Right lobe of liver (tissue), 6 donors: ENCODE measurements at regions not wholly inside any gene's neighbourhood (a gene's known extent, or its start where the extent isn't known, plus 50 kb on each side); places are given as distances from the start of the nearest gene placed in this dataset.
A peak's percentile ranks its signal among the peaks of the same experiment; 100 is the strongest.

Source experiments
- ATAC-seq, 4 donors: fragments of 200-7000 bp; cut with Tn5 transposase; one replicate each; pipeline ENCODE4 v1.9.1; 2020; ENCODE audit warnings: mild to moderate bottlenecking in 4 of 4, moderate library complexity in 4 of 4
- DNase-seq, 3 donors: peaks; one replicate each; pipeline ENCODE4 v3.0.0-alpha.2; 2020
- H3K27ac ChIP-seq, 3 donors: fragments of 200-600 bp; one replicate each; pipeline ENCODE4 v1.8.0; 2022
- H3K27me3 ChIP-seq, 2 donors: fragments of 200-600 bp; one replicate each; pipeline ENCODE4 v1.8.0; 2022
- H3K36me3 ChIP-seq, 4 donors: fragments of 200-600 bp; sonication (generic) in 1 of 4; one replicate each; pipeline versions ENCODE4 v1.5.1 to v1.8.0; 2017 to 2022; ENCODE audit warnings: control low read depth in 1 of 4
- H3K4me1 ChIP-seq, 4 donors: fragments of 200-600 bp; sonication (generic) in 1 of 4; one replicate each; pipeline versions ENCODE4 v1.5.1 to v1.8.0; 2017 to 2022; ENCODE audit warnings: control low read depth in 1 of 4
- H3K4me3 ChIP-seq, 3 donors: fragments of 200-600 bp; one replicate each; pipeline ENCODE4 v1.8.0; 2022
- H3K9me3 ChIP-seq, 4 donors: fragments of 200-600 bp; sonication (generic) in 1 of 4; one replicate each; pipeline versions ENCODE4 v1.5.1 to v1.8.0; 2017 to 2022; ENCODE audit warnings: control low read depth in 1 of 4
- CTCF ChIP-seq, 4 donors: fragments of 200-600 bp in 3 of 4; fragments of 450-650 bp in 1 of 4; IDR thresholded peaks; one replicate each; pipeline versions ENCODE4 v1.5.1 to v1.8.0; 2016 to 2022; ENCODE audit warnings: antibody characterized with exemption in 4 of 4, mild to moderate bottlenecking in 2 of 4
- POLR2A ChIP-seq: fragments of 450-650 bp; IDR thresholded peaks from one replicate; pipeline ENCODE4 v1.6.1; 2017; ENCODE audit warnings: antibody characterized with exemption, mild to moderate bottlenecking
- WGBS: methylation state at CpG from one replicate; pipeline ENCODE4 v1.1.6; 2018; ENCODE audit warnings: low coverage, low lambda C conversion rate; ENCODE audit not compliant: insufficient coverage; ENCODE audit errors: missing lambda C conversion rate; 5-methylcytosine and 5-hydroxymethylcytosine counted together
- intact Hi-C, 2 donors: fragments of 100-400 bp; cut with DNase I; formaldehyde crosslinking; loops; one replicate each; pipeline versions ENCODE4 v1.11.2 to v1.14.1; 2022
- donor health status: DM: no; HTN: yes; CAD: no.
- donor health status: DM: no; HTN: no; CAD: no.
- donor health status: DM: no; HTN: no; CAD: no.
- donor health status: DM: no; HTN: yes; CAD: no.
- donor health status: DM: no; HTN: yes; CAD: no.

- Histone ChIP-seq H3K27ac (no peak overlapping the region), H3K9me3 (no peaks in the 10 kb centered on the region), H3K36me3 (no peaks in the 10 kb centered on the region), H3K4me1 (no peaks in the 10 kb centered on the region), H3K4me3 (no peak overlapping the region), H3K27me3 (no peaks in the 10 kb centered on the region)
- no peak for TF ChIP-seq POLR2A
- TF ChIP-seq CTCF (IDR thresholded peaks at IDR 0.05): no peak
- WGBS: 44% methylated on average over 6 of the region's 6 CpGs
- no peak for ATAC-seq
- no peak for DNase-seq
- intact Hi-C loops: no loop called here
Observed at GRCh38 chr3:135779590-135780235, 185.8 kb upstream of the PPP2R3A start.

- TF ChIP-seq POLR2A (no peak), CTCF (IDR thresholded peaks at IDR 0.05) (no peak)
- DNase-seq (no peak), ATAC-seq (no peak)
- Histone ChIP-seq H3K4me3 (no peak overlapping the region), H3K36me3 (no peaks in the 10 kb centered on the region), H3K4me1 (no peaks in the 10 kb centered on the region), H3K9me3 (no peaks in the 10 kb centered on the region), H3K27me3 (no peaks in the 10 kb centered on the region), H3K27ac (no peak overlapping the region)
- intact Hi-C loops: no loop called here
- WGBS: 44% methylated on average over 3 of the region's 3 CpGs
Observed at GRCh38 chr3:135781026-135781815, 184.3 kb upstream of the PPP2R3A start.

GRCh38 chr3:135784557-135784956, 181.0 kb upstream of the PPP2R3A start:
- intact Hi-C loops: no loop called here
- H3K27ac ChIP-seq: no peak overlapping the region
- H3K36me3 ChIP-seq: no peaks in the 10 kb centered on the region
- TF ChIP-seq CTCF (IDR thresholded peaks at IDR 0.05) (no peak), POLR2A (no peak)
- ATAC-seq (peak in 3 of 4 donors; percentile 27 to 52 (median 36)), DNase-seq (no peak)
- no peaks in the 10 kb centered on the region for H3K4me1 ChIP-seq
- 29% methylated on average over 1 of the region's 1 CpG for WGBS
- H3K4me3 ChIP-seq: no peak overlapping the region
- no peaks in the 10 kb centered on the region for H3K27me3 ChIP-seq
- no peaks in the 10 kb centered on the region for H3K9me3 ChIP-seq

- no peak for DNase-seq
- no peak overlapping the region for H3K4me3 ChIP-seq
- TF ChIP-seq POLR2A (no peak), CTCF (IDR thresholded peaks at IDR 0.05) (no peak)
Observed at GRCh38 chr3:135788146-135788545, 177.4 kb upstream of the PPP2R3A start.

More at GRCh38 chr3:135788146-135788545, 177.4 kb upstream of the PPP2R3A start:
- Histone ChIP-seq H3K27ac (no peak overlapping the region), H3K27me3 (no peaks in the 10 kb centered on the region), H3K9me3 (no peaks in the 10 kb centered on the region), H3K36me3 (no peaks in the 10 kb centered on the region), H3K4me1 (no peaks in the 10 kb centered on the region)
- WGBS: 63% methylated on average over 3 of the region's 4 CpGs
- ATAC-seq: no peak
- intact Hi-C loops: no loop called here
